ENCODE measurements at regions not wholly inside any gene's neighbourhood (a gene's known extent, or its start where the extent isn't known, plus 50 kb on each side); places are given as distances from the start of the nearest gene placed in this dataset.

DNA sequence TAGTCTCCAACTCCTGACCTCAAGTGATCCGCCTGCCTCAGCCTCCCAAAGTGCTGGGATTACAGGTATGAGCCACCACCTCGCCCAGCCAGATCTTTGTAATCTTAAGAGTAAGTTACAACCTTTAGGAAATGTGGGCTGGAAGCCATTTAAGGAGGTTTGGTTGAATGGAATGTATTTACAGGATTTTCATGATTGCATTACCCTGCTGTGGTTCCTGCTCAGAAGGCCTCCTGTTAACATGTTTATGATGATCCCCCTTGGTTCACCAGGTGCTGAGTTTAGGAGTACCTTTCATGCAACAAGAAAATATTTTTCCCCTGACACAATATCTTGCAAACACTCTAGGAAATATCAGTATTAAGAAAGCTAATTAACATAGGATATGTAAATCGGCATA is 187.4 kb upstream of the SH3BP4 start:
- DNase-seq (ENCODE audit: low read depth), result no peak

DNA sequence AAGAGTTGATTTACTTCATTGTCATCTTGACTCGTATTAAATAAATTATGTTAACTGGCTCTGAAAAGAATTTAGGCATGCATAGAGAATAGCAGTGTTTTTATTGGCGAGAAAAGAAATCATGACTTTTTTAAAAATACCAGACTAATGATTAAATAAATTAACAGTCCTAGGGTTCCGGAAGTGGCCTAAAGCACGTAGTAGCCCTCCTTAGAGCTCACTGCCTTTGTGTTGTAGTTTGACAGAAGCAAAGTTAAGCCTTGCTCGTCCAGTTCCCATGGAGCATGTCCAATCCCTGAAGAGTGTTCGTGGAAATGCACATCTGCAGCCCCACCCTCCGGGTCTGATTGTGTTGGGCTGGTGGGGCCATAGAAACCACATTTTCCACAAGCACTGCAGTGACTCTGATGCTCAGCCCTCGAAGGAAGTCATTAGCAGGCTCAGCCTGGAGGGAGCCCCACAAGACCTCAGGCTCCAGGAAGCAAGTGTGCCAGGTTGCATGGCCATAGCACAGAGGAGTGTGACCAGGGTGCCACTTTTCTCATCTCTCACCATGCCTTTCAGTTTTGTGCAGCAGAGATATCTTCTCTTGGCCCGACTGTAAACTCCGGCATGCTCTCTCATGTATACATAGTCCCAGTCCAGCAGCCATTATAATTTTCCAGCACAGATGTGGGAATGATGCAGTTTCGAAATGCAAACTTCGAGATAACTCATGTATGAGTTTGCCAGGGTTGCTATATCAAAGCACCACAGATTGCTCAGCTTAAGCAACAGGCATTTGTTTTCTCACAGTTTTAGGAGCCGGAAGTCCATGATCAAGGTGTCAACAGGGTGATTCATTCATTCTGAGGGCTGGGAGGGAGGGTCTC is 188.6 kb upstream of the SH3BP4 start:
- peak; percentile 77 for DNase-seq (ENCODE audit: low read depth)

DNA sequence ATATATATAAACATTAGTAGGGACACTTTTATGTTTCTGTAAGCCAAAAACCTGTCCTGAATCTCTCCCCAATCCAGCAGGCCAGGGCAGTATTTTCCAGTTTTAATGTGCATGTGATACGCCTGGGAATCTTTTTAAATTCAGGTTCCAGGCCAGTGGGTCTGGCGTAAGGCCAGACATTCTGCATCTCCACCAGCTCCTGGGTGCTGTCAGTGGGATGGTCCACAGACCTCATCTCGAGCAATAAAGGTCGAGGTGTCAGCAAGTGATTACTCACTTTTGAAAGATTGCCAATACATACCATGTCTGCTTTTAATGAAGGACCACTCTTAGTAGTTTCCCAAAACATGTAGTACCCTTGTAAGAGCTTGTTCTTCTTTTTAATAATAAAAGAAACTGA is 189.9 kb upstream of the SH3BP4 start:
- DNase-seq (ENCODE audit: low read depth), result no peak

DNA sequence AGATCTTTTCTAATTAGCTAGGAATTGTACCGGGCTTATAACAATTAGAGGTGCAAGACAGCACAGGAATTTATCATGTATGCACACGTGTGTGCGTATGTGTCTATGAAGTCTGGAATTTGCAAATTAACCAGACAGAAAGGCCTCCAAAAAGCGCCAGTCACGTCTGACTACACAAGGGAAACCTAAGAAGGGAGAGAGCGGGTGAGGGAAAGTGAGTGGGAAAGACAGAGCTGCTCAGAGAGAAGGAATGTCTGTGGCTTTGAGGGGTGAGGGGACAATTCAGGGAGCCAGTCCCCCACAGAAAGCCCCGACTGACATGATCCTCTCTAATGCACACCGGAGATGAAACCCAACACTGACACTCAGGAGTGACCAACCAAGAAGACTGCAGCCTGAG is 197.7 kb upstream of the SH3BP4 start:
- DNase-seq (ENCODE audit: low read depth), result no peak

DNA sequence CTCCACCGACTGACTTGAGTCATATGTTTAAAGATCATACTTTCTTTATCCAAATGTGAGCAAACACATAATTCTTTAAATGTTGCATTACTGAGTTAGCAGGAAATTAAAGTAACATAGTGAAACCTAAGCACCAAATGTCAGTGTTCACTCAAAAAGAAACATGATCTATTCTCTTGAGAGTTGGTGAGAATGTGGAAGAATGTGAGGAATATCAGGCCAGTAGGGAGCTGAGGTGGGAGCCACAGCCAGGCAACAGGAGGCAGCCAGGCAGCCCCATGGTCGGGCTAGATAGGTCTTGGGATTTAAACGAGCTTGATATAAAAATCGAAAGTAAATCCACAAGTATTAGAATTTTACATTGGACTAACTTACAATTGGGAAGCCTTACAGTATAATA is 198.1 kb upstream of the SH3BP4 start:
- DNase-seq (ENCODE audit: low read depth), result no peak

DNA sequence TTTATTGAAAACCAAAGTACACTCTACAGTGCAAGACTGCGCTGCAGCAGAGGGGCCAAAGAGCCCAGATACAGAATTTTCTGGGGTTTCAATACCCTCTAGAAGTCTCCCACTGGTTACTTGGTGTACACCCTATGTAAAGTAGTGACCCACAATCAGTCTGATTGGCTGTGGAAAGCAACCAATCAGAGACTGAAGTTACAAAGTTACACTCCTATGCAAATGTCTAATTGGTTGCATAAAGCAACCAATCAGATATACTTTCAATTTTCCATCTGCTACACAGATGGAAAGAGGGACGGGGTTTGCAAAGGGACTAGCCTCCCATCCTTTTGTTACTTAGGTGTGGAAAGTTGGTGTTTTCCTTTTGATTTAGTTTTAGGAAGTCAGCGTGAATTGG is 198.9 kb upstream of the SH3BP4 start:
- no peak for DNase-seq (ENCODE audit: low read depth)

DNA sequence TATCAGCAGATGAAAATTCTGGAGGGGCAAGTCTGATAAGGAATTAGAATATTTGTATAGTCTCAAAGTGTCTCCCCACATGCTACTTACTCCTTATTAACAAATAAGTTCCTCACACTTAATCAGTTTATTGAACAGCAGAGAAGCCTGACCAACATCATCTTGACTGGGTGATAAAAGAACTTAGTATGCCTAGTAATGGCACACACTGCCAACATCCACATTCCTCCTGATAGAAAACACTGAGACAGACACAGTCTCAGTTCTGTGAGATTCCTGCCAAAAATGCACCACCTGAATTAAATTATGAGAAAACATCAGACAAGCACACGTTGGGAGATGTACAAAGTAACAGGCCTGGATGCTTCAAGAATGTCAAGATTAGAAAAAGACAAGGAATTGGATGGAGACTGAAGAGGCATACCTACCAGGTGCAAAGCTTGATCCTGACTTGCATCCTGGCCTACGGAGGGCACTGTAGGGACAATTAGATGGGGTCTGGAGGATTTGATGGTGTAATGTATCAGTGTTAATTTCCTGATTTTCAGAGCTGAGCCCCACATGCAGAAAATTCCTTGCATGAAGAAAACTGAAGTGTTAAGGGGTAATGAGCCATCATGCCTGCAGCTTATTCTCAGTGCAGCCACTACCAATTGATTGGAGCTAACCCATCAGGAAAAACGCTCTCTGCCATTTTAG is 200.4 kb upstream of the SH3BP4 start:
- DNase-seq (ENCODE audit: low read depth), result no peak

DNA sequence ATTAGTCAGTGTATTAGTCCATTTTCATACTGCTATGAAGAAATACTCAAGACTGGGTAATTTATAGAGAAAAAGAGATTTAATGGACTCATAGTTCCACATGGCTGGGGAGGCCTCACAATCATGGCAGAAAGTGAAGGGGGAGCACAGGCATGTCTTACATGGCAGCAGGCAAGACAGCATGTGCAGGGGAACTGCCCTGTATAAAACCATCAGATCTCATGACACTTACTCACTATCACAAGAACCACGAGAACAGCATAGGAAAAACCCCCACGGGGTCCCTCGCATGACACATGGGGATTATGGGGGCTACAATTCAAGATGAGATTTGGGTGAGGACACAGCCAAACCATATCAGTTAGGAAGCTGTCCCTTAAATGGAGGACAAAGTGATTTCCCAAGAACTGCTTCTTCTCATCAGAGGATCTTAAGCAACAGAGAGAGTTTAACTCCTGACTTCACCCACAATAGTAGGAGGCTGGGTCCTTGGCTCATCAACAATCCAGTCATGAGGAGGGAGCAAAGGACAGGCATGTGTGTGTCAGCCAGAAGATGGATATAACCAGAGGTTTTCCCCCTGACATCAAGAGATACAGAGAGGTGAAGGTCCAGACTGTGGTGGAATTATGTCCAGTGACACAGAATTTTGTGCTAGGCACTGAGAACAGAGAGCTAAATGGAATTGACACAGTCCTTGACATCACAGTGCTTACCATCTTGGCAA is 203.8 kb upstream of the SH3BP4 start:
- no peak for DNase-seq (ENCODE audit: low read depth)

DNA sequence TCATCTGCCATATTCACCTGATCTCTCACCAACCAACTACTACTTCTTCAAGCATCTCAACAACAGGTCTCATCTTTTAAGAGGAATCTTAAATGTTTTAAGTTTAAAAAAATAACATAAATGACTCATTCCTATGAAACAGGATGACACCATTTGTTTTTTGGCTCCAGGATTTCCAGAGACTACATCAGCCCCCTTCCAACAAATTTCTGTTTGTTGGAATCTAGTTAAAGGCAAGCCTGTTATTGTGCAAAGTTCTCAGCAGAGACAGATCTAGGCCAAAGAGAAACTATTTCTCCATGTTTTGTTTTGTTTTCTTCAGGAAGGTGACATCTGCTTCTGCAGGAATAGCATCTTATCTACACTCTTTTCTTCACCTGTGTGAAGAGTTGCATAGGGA is 204.8 kb upstream of the SH3BP4 start:
- no peak for DNase-seq (ENCODE audit: low read depth)

DNA sequence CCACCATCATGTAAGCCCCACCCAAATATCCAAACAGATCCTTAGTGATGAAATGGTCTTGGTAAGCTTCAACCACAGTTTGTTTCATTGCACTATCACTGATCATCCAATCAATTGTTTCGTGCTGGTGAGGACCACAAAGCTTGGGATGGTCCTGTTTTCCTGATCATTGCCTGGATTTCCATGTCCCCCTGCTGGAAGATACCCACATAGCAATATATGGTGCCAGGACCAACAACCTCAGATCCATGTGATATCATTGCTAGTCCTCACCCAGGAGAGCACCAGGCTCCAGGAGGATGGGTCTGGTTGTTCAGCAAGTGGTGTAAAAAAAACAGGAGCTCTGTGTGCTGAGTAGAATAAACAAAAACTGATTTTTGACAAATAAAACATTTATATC is 206.5 kb upstream of the SH3BP4 start:
- DNase-seq (ENCODE audit: low read depth), result no peak

DNA sequence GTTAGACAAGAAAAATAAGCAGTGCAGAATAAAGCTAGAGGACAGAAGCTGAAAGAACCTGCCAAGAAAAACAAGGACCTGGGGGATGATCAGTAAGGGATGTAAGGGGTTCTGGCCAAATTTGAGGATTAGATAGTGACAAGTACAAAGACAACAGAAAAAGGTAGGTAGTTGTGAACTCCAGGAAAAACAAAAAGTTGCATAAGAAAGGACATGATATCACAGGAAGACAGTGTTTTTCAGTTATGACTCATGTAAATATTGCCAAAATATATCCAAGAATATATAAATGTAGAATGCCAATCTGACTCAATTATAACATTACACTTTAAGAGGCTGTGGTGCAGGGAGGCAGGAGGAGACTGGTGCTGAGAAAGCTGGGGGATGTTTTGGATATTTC is 209.8 kb upstream of the SH3BP4 start:
- no peak for DNase-seq (ENCODE audit: low read depth)

DNA sequence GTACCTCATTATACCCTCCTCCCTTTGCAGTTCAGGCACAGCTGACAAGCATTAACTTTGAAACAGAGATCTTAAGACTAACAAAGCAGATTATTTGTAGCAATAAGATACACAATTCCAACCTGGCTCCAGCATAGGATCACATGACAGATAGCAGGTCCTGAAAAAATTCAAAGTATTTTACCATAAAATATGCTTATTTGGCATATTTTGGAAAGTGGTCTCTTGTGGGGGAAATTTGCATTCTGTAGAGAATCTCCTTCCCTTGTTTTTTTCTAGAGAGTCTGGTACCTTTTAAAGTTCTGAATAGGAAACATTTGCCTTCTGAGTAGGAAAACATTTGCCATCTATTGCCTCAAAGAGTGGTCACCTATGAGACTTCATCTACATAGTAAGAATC is 212.8 kb upstream of the SH3BP4 start:
- DNase-seq (ENCODE audit: low read depth), result no peak

DNA sequence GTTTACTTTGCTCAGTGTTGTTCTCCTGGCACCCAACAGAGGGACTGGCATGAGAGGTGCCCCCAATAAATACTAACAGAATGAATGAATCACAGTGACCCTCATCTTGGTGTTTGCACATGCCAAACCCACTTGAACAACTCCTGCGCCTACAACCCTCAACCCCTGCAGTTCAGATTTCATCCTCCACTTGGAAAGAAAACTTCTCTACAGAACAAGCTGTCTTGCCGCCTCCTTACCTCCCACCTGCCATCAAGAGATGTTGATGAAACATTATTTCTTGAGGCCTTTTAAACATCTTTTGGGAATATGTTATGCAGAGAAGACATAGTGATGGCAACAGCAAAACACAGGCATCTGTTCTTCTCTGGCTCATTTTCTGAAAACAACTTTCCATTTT is 216.0 kb upstream of the SH3BP4 start:
- DNase-seq (ENCODE audit: low read depth), result no peak

DNA sequence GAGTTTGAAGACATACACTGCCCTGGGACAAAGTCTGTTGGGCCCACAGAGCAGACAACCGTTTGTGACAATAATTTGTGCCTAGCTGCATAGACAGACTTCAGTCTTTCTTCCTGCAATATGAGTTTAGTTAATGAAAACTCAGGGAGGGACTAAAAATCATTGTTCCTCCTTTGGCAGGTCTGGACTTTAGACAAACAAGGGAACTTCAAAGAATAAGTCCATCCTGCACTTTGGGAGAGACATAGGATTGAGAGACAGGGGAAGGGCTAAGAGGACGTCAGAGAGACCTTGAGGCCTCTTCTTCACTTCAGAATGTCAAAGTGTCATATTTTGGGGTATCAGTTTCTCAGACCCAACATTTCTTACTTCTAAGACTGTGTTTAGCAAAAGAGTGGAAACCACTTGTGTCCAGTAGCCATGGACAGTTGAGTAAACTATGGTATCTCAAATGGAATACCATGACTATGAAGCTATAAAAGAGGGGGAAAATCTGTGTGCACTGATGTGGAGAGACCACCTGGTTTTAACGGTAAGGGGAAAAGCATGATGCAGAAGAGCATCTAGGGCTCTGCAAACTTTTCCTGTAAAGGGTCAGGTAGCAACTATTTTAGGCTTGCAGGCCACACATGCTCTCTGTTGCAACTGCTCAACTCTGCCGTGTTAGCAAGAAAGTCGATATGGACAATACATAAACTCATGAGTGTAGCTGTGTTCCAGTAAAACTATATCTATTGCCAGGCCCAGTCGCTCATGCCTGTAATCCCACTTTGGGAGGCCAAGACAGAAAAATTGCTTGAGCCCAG is 217.8 kb upstream of the SH3BP4 start:
- DNase-seq (ENCODE audit: low read depth), result no peak

DNA sequence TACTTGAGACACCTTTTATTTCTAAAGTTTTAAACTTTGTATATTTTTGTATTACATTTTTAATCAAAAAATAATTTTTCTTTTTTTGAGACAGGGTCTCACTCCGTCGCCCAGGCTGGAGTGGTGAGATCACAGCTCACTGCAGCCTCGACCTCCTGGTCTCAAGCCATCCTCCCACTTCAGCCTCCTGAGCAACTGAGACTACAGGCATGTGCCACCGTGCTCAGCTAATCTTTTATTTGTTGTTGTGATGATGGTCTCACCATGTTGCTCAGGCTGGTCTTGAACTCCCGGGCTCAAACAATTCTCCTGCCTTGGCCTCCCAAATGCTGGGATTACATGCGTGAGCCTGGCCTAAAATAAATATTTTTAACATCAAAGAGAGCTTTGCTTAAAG is 218.7 kb upstream of the SH3BP4 start:
- no peak for DNase-seq (ENCODE audit: low read depth)

DNA sequence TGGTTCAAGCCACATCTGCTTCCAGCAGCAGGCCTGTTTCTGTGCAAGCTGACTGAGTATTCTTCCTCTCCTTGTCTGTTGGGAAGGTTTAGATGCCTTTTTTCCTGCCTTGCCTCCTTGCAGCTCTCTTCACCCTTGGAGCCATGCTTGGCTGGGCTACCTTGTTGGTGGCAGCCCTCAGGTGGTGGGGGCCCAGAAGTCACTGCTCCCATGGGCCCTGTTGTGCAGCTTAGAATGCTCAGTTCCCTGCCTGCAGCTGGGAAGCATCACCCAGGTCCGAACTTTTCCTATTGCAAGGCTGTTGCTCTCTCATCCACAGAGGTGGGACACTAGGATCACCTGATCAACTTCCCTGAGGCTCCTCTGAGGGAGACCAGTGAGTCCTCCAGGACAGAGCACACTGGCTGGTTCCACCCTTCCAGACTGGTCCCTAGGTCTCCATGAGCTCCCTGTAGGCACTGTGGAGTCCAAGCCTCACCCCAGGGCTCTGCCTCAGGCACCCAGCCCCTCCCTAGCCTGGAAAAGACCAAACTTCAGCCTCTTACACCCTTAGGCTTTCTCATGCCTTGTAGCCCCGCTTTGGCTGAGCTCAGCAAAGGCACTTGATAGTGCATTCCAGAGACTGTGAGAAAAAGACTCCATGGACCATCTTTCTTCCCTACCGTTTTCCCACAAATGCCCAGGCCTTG is 219.3 kb upstream of the SH3BP4 start:
- DNase-seq (ENCODE audit: low read depth), result no peak

DNA sequence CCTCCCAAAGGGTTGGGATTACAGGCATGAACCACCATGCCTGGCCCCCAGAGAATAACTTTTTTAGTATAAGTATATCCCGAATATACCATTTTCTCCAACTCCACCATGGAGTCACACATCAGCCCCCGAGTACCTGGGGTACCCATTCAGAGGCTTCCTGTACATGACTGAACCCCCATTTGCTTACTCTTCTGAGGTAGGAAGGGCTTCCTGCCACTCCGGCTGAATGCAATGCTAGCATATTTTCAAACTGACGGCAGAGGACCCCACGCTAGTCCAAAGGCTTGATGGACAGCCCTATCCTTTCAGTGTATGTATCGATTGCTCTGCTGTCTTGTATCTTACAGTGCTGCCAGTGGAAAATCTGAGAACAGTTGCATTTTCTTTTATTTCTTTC is 220.6 kb upstream of the SH3BP4 start:
- DNase-seq (ENCODE audit: low read depth), result no peak

DNA sequence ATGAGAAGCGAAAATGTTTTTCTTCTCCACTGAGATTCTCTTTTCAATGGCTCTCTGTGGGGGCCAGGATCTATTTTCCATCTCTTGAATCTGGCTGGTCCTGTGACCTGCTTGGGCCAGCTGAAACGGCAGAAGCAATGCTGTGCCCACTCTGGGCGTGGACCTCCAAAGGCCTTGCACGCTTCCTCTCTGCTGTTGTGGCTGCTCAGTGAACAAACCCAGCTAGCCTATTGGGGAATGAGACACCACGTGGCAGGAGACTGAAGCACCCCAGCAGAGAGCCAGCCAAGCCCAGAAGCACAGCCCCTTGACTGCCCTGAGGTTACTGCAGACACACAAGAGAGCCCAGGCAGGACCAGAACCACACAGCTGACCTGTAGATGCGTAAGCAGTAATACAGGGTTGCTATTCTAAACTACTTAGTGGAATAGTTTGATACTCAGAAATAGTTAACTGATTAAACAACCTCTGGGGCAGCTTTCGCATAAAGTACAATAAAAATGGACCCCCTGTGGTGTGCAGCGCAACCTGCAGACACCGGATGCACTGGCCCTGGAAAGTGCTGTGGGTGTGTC is 221.7 kb upstream of the SH3BP4 start:
- no peak for DNase-seq (ENCODE audit: low read depth)

DNA sequence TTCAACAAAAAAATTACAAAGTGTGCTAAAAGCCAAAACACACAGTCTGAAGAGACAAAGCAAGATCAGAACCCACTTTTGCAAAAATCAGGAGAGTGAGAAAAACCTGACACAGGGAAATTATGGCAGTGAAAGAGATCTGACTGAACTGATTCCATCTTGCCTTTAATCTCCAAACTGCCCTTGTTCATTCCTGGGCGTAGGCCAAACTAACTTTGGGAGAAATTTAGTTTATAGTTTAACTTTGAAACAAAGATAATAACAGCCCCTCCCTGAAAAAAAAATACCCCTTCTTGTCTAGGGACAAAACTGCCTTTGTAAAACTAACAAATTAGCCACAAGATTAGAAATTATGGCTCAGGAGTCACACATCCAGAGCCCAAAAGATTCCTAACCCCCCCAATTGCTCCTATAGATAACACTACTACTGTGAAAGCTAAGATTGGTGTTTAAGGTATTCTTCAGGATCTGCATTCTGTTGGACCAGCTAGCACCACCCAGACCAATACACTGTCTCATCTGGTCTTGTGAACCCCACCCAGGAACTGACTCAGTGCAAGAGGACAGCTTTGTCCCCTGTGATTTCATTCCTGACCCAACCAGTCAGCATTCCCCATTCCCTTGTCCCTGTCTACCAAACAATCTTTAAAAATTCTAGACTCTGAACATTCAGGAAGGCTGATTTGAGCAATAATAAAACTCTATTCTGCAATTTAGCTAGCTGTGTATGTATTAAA is 226.1 kb upstream of the SH3BP4 start:
- DNase-seq (ENCODE audit: low read depth), result peak; percentile 42

DNA sequence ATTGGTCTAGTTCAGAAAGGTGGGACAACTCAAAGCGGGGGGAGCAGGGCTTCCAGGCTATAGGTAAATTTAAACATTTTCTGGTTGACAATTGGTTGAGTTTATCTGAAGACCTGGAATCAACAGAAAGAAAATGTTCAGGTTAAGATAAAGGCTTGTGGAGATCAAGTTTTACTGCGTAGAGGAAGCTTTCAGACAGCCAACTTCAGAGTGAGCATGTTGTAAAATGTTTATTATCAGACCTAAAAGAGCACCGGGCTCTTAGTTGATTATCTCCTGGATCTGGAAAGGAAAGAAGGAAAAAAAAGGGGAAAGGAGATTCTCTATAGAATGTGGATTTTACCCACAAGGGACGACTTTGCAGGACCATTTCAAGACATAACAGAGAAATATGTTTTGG is 227.0 kb upstream of the SH3BP4 start:
- no peak for DNase-seq (ENCODE audit: low read depth)

DNA sequence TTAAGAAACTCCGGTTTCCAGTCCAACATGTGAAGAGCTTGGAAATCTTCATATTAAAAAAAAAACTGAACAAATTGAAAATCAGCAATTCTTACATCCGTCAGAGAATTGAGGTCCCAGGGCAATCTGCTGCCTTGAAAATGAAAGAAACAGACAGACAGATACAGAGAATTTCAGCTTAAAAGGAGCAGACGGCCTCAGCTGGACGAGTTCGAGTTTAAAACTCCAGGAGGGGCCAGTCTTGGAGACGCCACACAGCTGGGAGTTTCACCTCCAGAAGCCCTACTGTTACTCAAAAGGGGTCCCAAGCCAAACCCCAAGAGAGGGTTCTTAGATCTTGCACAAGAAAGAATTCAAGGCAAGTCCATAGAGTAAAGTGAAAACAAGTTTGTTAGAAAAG is 226.5 kb upstream of the ARL4C start:
- no peak for DNase-seq (ENCODE audit: low read depth)
